GM12892 (cell line): ENCODE measurements at regions not wholly inside any gene's neighbourhood (a gene's known extent, or its start where the extent isn't known, plus 50 kb on each side); places are given as distances from the start of the nearest gene placed in this dataset.

Experiments used
- POLR2A ChIP-seq: IDR thresholded peaks from 2 replicates; pipeline ENCODE4 v1.6.1; 2011; ENCODE audit warnings: low read depth, low read length, control low read depth
- POLR2AphosphoS5 ChIP-seq: IDR thresholded peaks from 2 replicates; pipeline ENCODE4 v1.6.1; 2011; ENCODE audit warnings: low read depth, low read length, control low read depth

DNA sequence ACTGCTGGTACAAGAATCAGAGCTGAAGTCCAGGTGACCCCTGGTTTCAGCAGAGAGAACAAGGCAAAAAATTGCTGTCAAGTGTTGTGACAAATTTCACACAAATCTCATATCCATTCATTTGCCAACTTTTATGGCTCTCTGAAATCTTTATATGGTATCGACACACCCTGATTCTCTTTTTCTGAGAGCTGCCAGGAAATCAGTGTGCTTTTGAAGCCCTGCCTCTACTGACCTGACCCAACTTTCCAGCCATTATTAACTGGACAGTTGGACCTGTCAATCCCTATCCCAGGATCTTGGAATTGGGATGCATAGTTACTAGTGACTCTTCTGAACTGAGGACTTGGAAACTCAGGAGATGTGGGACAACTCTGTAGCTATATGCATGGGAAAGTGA is 288.2 kb upstream of the GADL1 start:
- no peak for TF ChIP-seq POLR2AphosphoS5
- no peak for TF ChIP-seq POLR2A
